ENCODE measurements at regions not wholly inside any gene's neighbourhood (a gene's known extent, or its start where the extent isn't known, plus 50 kb on each side); places are given as distances from the start of the nearest gene placed in this dataset.

DNA sequence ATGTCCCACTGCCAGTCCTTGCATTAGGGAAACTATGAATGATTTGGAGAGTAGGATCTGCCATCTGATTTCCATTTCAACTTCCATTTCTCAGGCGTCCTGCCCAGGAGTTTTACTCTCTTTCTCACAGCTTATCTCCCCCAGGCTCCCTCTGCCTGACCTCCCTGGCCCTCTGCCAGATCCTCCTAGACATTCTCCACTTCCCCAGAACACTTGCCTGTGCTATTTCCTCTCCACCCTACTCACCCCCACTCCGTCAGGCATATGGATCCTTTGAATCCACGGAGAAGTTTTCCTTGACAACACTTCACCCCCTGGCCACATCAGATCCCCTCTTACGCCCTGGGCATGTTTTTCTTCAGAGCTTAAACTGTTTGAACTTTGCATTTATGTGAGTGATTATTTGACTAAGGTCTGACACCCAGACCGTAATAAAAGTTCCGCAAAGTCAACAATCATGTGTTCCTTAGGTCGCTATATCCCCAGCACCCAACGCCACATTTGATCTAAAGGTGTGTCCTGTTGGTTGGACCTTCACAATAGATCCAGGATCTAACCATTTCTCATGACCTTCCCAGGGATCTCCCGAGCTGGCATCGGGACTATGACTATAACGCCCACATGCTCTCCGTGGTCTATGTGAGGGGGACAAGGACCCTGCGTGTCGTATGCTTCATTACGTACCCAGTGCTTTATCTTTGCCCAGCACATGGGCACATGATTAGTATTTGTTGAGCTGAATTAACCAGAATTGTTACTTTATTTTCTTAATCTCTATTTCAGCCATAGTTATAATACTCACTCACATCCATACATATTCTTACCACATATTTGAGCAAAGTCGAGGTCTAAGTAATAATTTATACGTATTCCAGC, 255.8 kb upstream of the FOXN3 start:
- TF ChIP-seq, protein P1, sequence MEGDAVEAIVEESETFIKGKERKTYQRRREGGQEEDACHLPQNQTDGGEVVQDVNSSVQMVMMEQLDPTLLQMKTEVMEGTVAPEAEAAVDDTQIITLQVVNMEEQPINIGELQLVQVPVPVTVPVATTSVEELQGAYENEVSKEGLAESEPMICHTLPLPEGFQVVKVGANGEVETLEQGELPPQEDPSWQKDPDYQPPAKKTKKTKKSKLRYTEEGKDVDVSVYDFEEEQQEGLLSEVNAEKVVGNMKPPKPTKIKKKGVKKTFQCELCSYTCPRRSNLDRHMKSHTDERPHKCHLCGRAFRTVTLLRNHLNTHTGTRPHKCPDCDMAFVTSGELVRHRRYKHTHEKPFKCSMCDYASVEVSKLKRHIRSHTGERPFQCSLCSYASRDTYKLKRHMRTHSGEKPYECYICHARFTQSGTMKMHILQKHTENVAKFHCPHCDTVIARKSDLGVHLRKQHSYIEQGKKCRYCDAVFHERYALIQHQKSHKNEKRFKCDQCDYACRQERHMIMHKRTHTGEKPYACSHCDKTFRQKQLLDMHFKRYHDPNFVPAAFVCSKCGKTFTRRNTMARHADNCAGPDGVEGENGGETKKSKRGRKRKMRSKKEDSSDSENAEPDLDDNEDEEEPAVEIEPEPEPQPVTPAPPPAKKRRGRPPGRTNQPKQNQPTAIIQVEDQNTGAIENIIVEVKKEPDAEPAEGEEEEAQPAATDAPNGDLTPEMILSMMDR (IDR thresholded peaks at IDR 0.05): no peak
- TF ChIP-seq POLR2A (IDR thresholded peaks at IDR 0.05): no peak
